Endothelial cell of umbilical vein (primary cell): ENCODE measurements at regions not wholly inside any gene's neighbourhood (a gene's known extent, or its start where the extent isn't known, plus 50 kb on each side); places are given as distances from the start of the nearest gene placed in this dataset.

Source experiments
- BruUV-seq: library from RNA; stranded (reverse); fragments of 400-500 nt; replicated peaks from 2 replicates; lab custom pipeline; 2021; lab: Mats Ljungman, UMichigan
- CTCF ChIA-PET: fragments of 300-600, 350-600 bp; sonication (Branson Sonifier 250); formaldehyde crosslinking; loops from one replicate; lab custom pipeline; 2021; ENCODE audit warnings: antibody characterized with exemption, inconsistent platforms; lab: Charles Lee
- POLR2A ChIA-PET: fragments of 300-600, 350-600 bp; sonication (Branson Sonifier 250); formaldehyde crosslinking; loops from one replicate; lab custom pipeline; 2021; ENCODE audit warnings: antibody characterized with exemption, inconsistent platforms; lab: Charles Lee
- DNase-seq: peaks from one replicate; pipeline ENCODE4 v3.0.0-alpha.2; 2011; ENCODE audit warnings: low read depth, low spot score
- FAIRE-seq: peaks from 2 replicates; lab custom pipeline; 2011; peaks lifted over from hg19 to GRCh38; lab: Jason Lieb, UNC
- H2AFZ ChIP-seq: 2 replicates; pipeline ENCODE4 v1.6.0; 2012; ENCODE audit warnings: low read depth, low read length, control low read depth, inconsistent platforms
- H3K27ac ChIP-seq: 2 replicates; pipeline ENCODE4 v1.5.1; 2011; ENCODE audit warnings: low read depth, mild to moderate bottlenecking, control low read depth, low read length, moderate library complexity; ENCODE audit not compliant: insufficient read depth
- H3K27me3 ChIP-seq, 2 experiments: 2 replicates each; pipeline versions ENCODE4 v1.6.0 to v1.6.1; 2011; ENCODE audit warnings: low read length in 2 of 2, mixed read lengths in 1 of 2; ENCODE audit not compliant: control insufficient read depth in 2 of 2, insufficient read depth in 2 of 2
- H3K36me3 ChIP-seq, 2 experiments: 2 replicates in 1 of 2; 3 replicates in 1 of 2; pipeline ENCODE4 v1.5.1; 2011; ENCODE audit warnings: low read length in 2 of 2, mild to moderate bottlenecking in 1 of 2, moderate library complexity in 1 of 2; ENCODE audit not compliant: control insufficient read depth in 2 of 2, insufficient read depth in 2 of 2; ENCODE audit errors: extremely low read depth in 1 of 2
- H3K4me1 ChIP-seq: 3 replicates; pipeline ENCODE4 v1.5.1; 2011; ENCODE audit warnings: mild to moderate bottlenecking, low read length; ENCODE audit not compliant: control insufficient read depth, insufficient read depth; ENCODE audit errors: extremely low read depth
- H3K4me2 ChIP-seq: 2 replicates; pipeline ENCODE4 v1.6.1; 2011; ENCODE audit warnings: low read length, control low read depth, mixed read lengths; ENCODE audit not compliant: insufficient read depth
- H3K4me3 ChIP-seq, 3 experiments: fragments of 200-600 bp in 1 of 3; sonication (generic), shearing (Covaris generic) in 1 of 3; replicated peaks in 1 of 3; 2 replicates each; pipeline ENCODE4 v1.5.1; 2011 to 2016; ENCODE audit warnings: control low read depth in 3 of 3, low read length in 3 of 3, mild to moderate bottlenecking in 2 of 3, inconsistent platforms in 1 of 3, low read depth in 1 of 3, moderate library complexity in 1 of 3; ENCODE audit not compliant: insufficient read depth in 1 of 3
- H3K79me2 ChIP-seq: 2 replicates; pipeline ENCODE4 v1.6.0; 2012; ENCODE audit warnings: low read length, inconsistent platforms; ENCODE audit not compliant: control insufficient read depth, insufficient read depth
- H3K9ac ChIP-seq: replicated peaks from 2 replicates; pipeline ENCODE3; 2011; ENCODE audit warnings: low read length, control low read depth; ENCODE audit not compliant: insufficient read depth; ENCODE audit errors: extremely low read depth
- H3K9me1 ChIP-seq: replicated peaks from 3 replicates; pipeline ENCODE4 v1.6.0; 2011; ENCODE audit warnings: mild to moderate bottlenecking, low read length; ENCODE audit not compliant: control insufficient read depth, insufficient read depth; ENCODE audit errors: extremely low read depth
- H3K9me3 ChIP-seq: replicated peaks from 2 replicates; pipeline ENCODE4 v1.5.1; 2012; ENCODE audit warnings: low read length, inconsistent platforms; ENCODE audit not compliant: control insufficient read depth, insufficient read depth
- H4K20me1 ChIP-seq: replicated peaks from 2 replicates; pipeline ENCODE3; 2011; ENCODE audit warnings: mild to moderate bottlenecking, low read length; ENCODE audit not compliant: control insufficient read depth, insufficient read depth; ENCODE audit errors: extremely low read depth
- CTCF ChIP-seq, 2 donors: IDR thresholded peaks; 1 replicate in 1 of 2; 2 replicates in 1 of 2; pipeline ENCODE4 v1.5.1; 2011; ENCODE audit warnings: low read length in 2 of 2, mild to moderate bottlenecking in 2 of 2, moderate library complexity in 2 of 2, control low read depth in 1 of 2, inconsistent platforms in 1 of 2, low read depth in 1 of 2; ENCODE audit not compliant: insufficient read depth in 1 of 2; ENCODE audit errors: extremely low read depth in 1 of 2
- EZH2 ChIP-seq: IDR thresholded peaks from 2 replicates; pipeline ENCODE4 v1.6.1; 2012; ENCODE audit warnings: borderline replicate concordance, low read depth, mild to moderate bottlenecking, moderate library complexity, low read length, inconsistent platforms; ENCODE audit not compliant: severe bottlenecking
- FOS ChIP-seq: IDR thresholded peaks from 2 replicates; pipeline ENCODE4 v1.6.1; 2011; ENCODE audit warnings: mild to moderate bottlenecking, low read length, moderate library complexity, borderline replicate concordance; ENCODE audit not compliant: insufficient read depth
- GATA2 ChIP-seq: IDR thresholded peaks from 2 replicates; pipeline ENCODE4 v1.7.0; 2011; ENCODE audit warnings: low read depth, mild to moderate bottlenecking, moderate library complexity, mixed read lengths, low read length; ENCODE audit not compliant: insufficient read length, insufficient read depth
- JUN ChIP-seq: IDR thresholded peaks from 2 replicates; pipeline ENCODE4 v1.6.1; 2011; ENCODE audit warnings: borderline replicate concordance, low read depth; ENCODE audit not compliant: insufficient read length, insufficient read depth
- MAX ChIP-seq: IDR thresholded peaks from 2 replicates; pipeline ENCODE4 v1.6.1; 2011; ENCODE audit not compliant: insufficient read depth, insufficient read length
- MYC ChIP-seq: IDR thresholded peaks from one replicate; pipeline ENCODE4 v1.6.1; 2011; ENCODE audit warnings: mild to moderate bottlenecking, low read depth, low read length
- POLR2A ChIP-seq: IDR thresholded peaks from 2 replicates; pipeline ENCODE4 v1.6.1; 2012; ENCODE audit warnings: low read depth, mild to moderate bottlenecking, control low read depth, low read length
- POLR2AphosphoS5 ChIP-seq: IDR thresholded peaks from 2 replicates; pipeline ENCODE4 v1.6.1; 2012; ENCODE audit warnings: low read depth, mild to moderate bottlenecking, control low read depth, low read length, moderate library complexity; ENCODE audit not compliant: insufficient read depth
- dilution Hi-C: fragments of 300-500 bp; cut with MboI; formaldehyde crosslinking; loops from one replicate; pipeline ENCODE4 v1.15.0; 2019; ENCODE audit warnings: low sequenced_read_pairs; ENCODE audit not compliant: extremely low pct_ligation_motif_present
- intact Hi-C: fragments of 100-400 bp; cut with micrococcal nuclease; formaldehyde crosslinking; loops from one replicate; pipeline ENCODE4 v1.10.0; 2022

GRCh38 chr9:22595805-22596204 is 149.2 kb downstream of the DMRTA1 start:
- no TSS peak for BruUV-seq
- FAIRE-seq: no peak

GRCh38 chr9:22617156-22617555 is 170.5 kb downstream of the DMRTA1 start:
- Histone ChIP-seq H2AFZ (no peak overlapping the region), H3K36me3 (no peaks in the 10 kb centered on the region), H3K9ac (no peak overlapping the region), H4K20me1 (no peaks in the 10 kb centered on the region), H3K4me3 (no peak overlapping the region), H3K4me2 (no peak overlapping the region), H3K9me1 (no peaks in the 10 kb centered on the region), H3K79me2 (no peaks in the 10 kb centered on the region), H3K9me3 (peaks cover 1% of the 10 kb centered on the region), H3K27me3 (no peaks in the 10 kb centered on the region), H3K27ac (no peak overlapping the region), H3K4me1 (no peaks in the 10 kb centered on the region)
- dilution Hi-C loops (no loop called here), intact Hi-C loops (no loop called here)
- POLR2A ChIA-PET: no interaction called here
- no peak for FAIRE-seq
- CTCF ChIA-PET: no interaction called here
- DNase-seq: no peak
- TF ChIP-seq POLR2AphosphoS5 (no peak), JUN (no peak), EZH2 (no peak), FOS (no peak), POLR2A (no peak), MAX (no peak), GATA2 (no peak), CTCF (IDR thresholded peaks at IDR 0.05; ENCODE audit: extremely low read depth in 1 of 2, insufficient read depth in 1 of 2, low read depth in 1 of 2, low read length in 2 of 2) (no peak)
- BruUV-seq: no TSS peak

More at GRCh38 chr9:22595805-22596204, 149.2 kb downstream of the DMRTA1 start:
- no peak overlapping the region for H3K4me3 ChIP-seq
- no peaks in the 10 kb centered on the region for H4K20me1 ChIP-seq
- H3K9me3 ChIP-seq: no peaks in the 10 kb centered on the region
- no peaks in the 10 kb centered on the region for H3K27me3 ChIP-seq
- no peaks in the 10 kb centered on the region for H3K4me1 ChIP-seq
- H3K9ac ChIP-seq: no peak overlapping the region
- H2AFZ ChIP-seq: no peak overlapping the region
- H3K9me1 ChIP-seq: no peaks in the 10 kb centered on the region
- no peak for DNase-seq
- no peak overlapping the region for H3K27ac ChIP-seq
- no peak for TF ChIP-seq POLR2A
- no peak for TF ChIP-seq EZH2
- no peak for TF ChIP-seq FOS
- TF ChIP-seq JUN: no peak
- TF ChIP-seq MYC: no peak
- intact Hi-C loops: no loop called here
- no peak overlapping the region for H3K4me2 ChIP-seq
- POLR2A ChIA-PET: no interaction called here
- CTCF ChIA-PET: no interaction called here
- no peaks in the 10 kb centered on the region for H3K36me3 ChIP-seq
- no peaks in the 10 kb centered on the region for H3K79me2 ChIP-seq
- dilution Hi-C loops: no loop called here
